Smooth muscle cell (in vitro differentiated cells): ENCODE measurements at regions not wholly inside any gene's neighbourhood (a gene's known extent, or its start where the extent isn't known, plus 50 kb on each side); places are given as distances from the start of the nearest gene placed in this dataset.

Source experiments
- DNase-seq: peaks from one replicate; lab custom pipeline; 2025; ENCODE audit not compliant: unreplicated experiment; lab: John Stamatoyannopoulos, UW
- H2AFZ ChIP-seq: fragments of 200-600 bp; sonication (generic); 2 replicates; pipeline ENCODE4 v1.6.0; 2016; ENCODE audit warnings: antibody characterized with exemption, low read depth, mild to moderate bottlenecking
- H3F3A ChIP-seq: fragments of 200-600 bp; sonication (generic); 2 replicates; pipeline ENCODE4 v1.6.0; 2017; ENCODE audit warnings: antibody characterized with exemption, low read depth
- H3K27ac ChIP-seq: fragments of 200-600 bp; sonication (generic); 2 replicates; pipeline ENCODE4 v1.5.1; 2016; ENCODE audit warnings: low read depth, mild to moderate bottlenecking
- H3K27me3 ChIP-seq: fragments of 200-600 bp; sonication (generic); 2 replicates; pipeline ENCODE4 v1.6.1; 2016; ENCODE audit warnings: low read depth, mild to moderate bottlenecking
- H3K36me3 ChIP-seq: fragments of 200-600 bp; sonication (generic); 2 replicates; pipeline ENCODE4 v1.5.1; 2016; ENCODE audit warnings: low read depth
- H3K4me1 ChIP-seq: fragments of 200-600 bp; sonication (generic); 2 replicates; pipeline ENCODE4 v1.5.1; 2016; ENCODE audit warnings: low read depth
- H3K4me2 ChIP-seq: fragments of 200-600 bp; sonication (generic); 2 replicates; pipeline ENCODE4 v1.6.0; 2016; ENCODE audit warnings: mild to moderate bottlenecking
- H3K4me3 ChIP-seq: fragments of 200-600 bp; sonication (generic); 2 replicates; pipeline ENCODE4 v1.5.1; 2016; ENCODE audit warnings: mild to moderate bottlenecking
- H3K79me2 ChIP-seq: fragments of 200-600 bp; sonication (generic); 2 replicates; pipeline ENCODE4 v1.6.0; 2016; ENCODE audit warnings: low read depth, mild to moderate bottlenecking
- H3K9ac ChIP-seq: fragments of 200-600 bp; sonication (generic); 2 replicates; pipeline ENCODE4 v1.6.0; 2016; ENCODE audit warnings: low read depth
- H3K9me3 ChIP-seq: fragments of 200-600 bp; sonication (generic); replicated peaks from 2 replicates; pipeline ENCODE4 v1.5.1; 2016; ENCODE audit warnings: low read depth
- H4K20me1 ChIP-seq: fragments of 200-600 bp; sonication (generic); 2 replicates; pipeline ENCODE4 v1.6.0; 2016; ENCODE audit warnings: low read depth
- WGBS: methylation state at CpG from one replicate; pipeline ENCODE4 v1.1.7; 2016; ENCODE audit warnings: low lambda C conversion rate; 5-methylcytosine and 5-hydroxymethylcytosine counted together
- TF ChIP-seq, protein P1 (sequence below): fragments of 200-600 bp; sonication (generic); IDR thresholded peaks from 2 replicates; pipeline ENCODE4 v1.5.1; 2017; ENCODE audit warnings: borderline replicate concordance, mild to moderate bottlenecking, antibody characterized with exemption; ENCODE audit not compliant: insufficient read depth, poor library complexity, severe bottlenecking

DNA sequence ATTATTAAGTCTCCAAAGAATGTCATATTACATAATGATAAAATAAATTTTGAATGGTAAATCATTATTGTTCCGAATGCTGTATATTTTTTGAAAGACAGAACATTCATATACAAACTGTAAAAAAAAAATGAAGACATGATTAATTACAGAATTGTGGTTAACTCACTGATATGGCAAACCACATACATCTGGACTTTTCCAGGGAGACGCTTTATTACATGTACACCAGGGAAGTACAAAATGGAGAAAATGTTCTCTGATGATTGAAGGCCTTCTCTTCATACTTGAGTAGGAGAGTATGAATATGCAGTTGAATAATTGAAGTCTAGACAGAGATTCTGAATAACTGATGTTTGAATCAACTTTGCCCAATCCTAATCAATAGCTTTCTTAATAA lies 1886.9 kb downstream of the EFNA5 start:
- WGBS = 73% methylated on average over 2 of the region's 2 CpGs
- DNase-seq = no peak
- Histone ChIP-seq H3K79me2 (no peaks in the 10 kb centered on the region), H4K20me1 (no peaks in the 10 kb centered on the region), H3K9me3 (no peaks in the 10 kb centered on the region), H2AFZ (no peak overlapping the region), H3K36me3 (no peaks in the 10 kb centered on the region), H3K4me3 (no peak overlapping the region), H3K9ac (no peak overlapping the region), H3K4me1 (no peaks in the 10 kb centered on the region), H3K27ac (no peak overlapping the region), H3K27me3 (no peaks in the 10 kb centered on the region), H3K4me2 (no peak overlapping the region), H3F3A (no peaks in the 10 kb centered on the region)
- TF ChIP-seq, protein P1, sequence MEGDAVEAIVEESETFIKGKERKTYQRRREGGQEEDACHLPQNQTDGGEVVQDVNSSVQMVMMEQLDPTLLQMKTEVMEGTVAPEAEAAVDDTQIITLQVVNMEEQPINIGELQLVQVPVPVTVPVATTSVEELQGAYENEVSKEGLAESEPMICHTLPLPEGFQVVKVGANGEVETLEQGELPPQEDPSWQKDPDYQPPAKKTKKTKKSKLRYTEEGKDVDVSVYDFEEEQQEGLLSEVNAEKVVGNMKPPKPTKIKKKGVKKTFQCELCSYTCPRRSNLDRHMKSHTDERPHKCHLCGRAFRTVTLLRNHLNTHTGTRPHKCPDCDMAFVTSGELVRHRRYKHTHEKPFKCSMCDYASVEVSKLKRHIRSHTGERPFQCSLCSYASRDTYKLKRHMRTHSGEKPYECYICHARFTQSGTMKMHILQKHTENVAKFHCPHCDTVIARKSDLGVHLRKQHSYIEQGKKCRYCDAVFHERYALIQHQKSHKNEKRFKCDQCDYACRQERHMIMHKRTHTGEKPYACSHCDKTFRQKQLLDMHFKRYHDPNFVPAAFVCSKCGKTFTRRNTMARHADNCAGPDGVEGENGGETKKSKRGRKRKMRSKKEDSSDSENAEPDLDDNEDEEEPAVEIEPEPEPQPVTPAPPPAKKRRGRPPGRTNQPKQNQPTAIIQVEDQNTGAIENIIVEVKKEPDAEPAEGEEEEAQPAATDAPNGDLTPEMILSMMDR = no peak

DNA sequence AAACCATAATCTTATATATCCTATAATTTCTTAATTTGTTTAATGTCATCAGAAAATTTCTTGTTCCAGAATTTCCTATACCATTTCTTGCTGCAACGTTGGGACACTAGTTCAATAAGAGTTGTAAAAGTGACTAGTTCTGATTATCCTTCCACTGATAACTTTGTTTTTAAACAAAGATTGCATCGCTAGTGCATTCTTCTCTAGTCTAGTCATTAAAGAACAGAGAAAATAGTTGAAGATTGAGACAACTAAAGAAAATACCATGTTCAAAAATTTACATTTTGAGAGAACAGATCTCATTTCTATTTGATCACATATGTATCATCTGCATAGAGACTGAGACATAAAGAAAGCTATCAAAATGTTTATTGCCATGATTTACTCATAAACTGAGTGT lies 1888.2 kb downstream of the EFNA5 start:
- WGBS = 33% methylated on average over 2 of the region's 2 CpGs
- H3K27ac ChIP-seq = no peak overlapping the region
- H4K20me1 ChIP-seq = no peaks in the 10 kb centered on the region
- H3K4me3 ChIP-seq = no peak overlapping the region
- no peak overlapping the region for H3K4me2 ChIP-seq
- no peak overlapping the region for H3K9ac ChIP-seq
- no peak overlapping the region for H2AFZ ChIP-seq
- no peaks in the 10 kb centered on the region for H3K27me3 ChIP-seq
- TF ChIP-seq, protein P1 = no peak
- H3K9me3 ChIP-seq = no peaks in the 10 kb centered on the region
- no peaks in the 10 kb centered on the region for H3K4me1 ChIP-seq
- no peaks in the 10 kb centered on the region for H3K36me3 ChIP-seq
- no peak for DNase-seq
- no peaks in the 10 kb centered on the region for H3F3A ChIP-seq
- no peaks in the 10 kb centered on the region for H3K79me2 ChIP-seq

GRCh38 chr5:105773241-105773640 lies 1897.5 kb downstream of the EFNA5 start:
- Histone ChIP-seq H3K27me3 (no peaks in the 10 kb centered on the region), H3K9me3 (no peaks in the 10 kb centered on the region), H3K27ac (no peak overlapping the region), H3K4me2 (no peak overlapping the region), H3K36me3 (no peaks in the 10 kb centered on the region), H3K4me1 (no peaks in the 10 kb centered on the region), H3F3A (no peaks in the 10 kb centered on the region), H2AFZ (no peak overlapping the region), H4K20me1 (no peaks in the 10 kb centered on the region), H3K9ac (no peak overlapping the region), H3K79me2 (no peaks in the 10 kb centered on the region), H3K4me3 (no peak overlapping the region)
- no peak for DNase-seq
- WGBS = 88% methylated on average over 3 of the region's 3 CpGs
- TF ChIP-seq, protein P1 = no peak

DNA sequence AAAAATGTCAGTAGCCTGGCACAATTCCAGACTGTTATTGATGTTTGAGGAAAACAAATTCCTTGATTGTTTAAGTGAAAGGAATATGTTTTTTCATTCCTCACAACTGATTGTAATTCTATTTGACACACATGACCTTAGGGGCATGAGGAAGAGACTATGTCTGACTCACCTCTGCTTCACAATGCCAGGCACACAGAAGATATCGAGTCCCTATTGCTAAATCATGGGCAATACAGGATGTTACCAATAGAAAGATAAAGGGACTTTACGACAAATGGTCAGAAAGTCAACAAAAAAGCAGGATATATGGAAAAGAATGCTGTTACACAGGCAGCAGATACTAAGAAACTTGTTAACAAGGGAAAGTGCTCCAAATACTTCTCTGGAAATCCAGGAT lies 1903.5 kb downstream of the EFNA5 start:
- H3K4me2 ChIP-seq = no peak overlapping the region

More for the DNA sequence above, 1903.5 kb downstream of the EFNA5 start:
- Histone ChIP-seq H3K27me3 (no peaks in the 10 kb centered on the region), H4K20me1 (no peaks in the 10 kb centered on the region), H3F3A (no peaks in the 10 kb centered on the region), H3K9ac (no peak overlapping the region), H3K79me2 (no peaks in the 10 kb centered on the region), H3K4me3 (no peak overlapping the region), H3K9me3 (no peaks in the 10 kb centered on the region), H3K27ac (no peak overlapping the region), H2AFZ (no peak overlapping the region), H3K36me3 (no peaks in the 10 kb centered on the region), H3K4me1 (no peaks in the 10 kb centered on the region)
- WGBS = 88% methylated on average over 2 of the region's 2 CpGs
- DNase-seq = no peak
- TF ChIP-seq, protein P1 = no peak
